Breast epithelium (tissue), 3 donors: ENCODE measurements at regions not wholly inside any gene's neighbourhood (a gene's known extent, or its start where the extent isn't known, plus 50 kb on each side); places are given as distances from the start of the nearest gene placed in this dataset.

Experiments
- POLR2A ChIP-seq: fragments of 450-650 bp; IDR thresholded peaks from one replicate; pipeline ENCODE4 v1.6.1; 2016; ENCODE audit warnings: antibody characterized with exemption, mild to moderate bottlenecking, moderate library complexity
- POLR2AphosphoS5 ChIP-seq, 3 donors: sonication (generic); formaldehyde crosslinking; IDR thresholded peaks; one replicate each; pipeline ENCODE4 v1.6.1; 2017; ENCODE audit warnings: antibody characterized with exemption in 3 of 3

DNA sequence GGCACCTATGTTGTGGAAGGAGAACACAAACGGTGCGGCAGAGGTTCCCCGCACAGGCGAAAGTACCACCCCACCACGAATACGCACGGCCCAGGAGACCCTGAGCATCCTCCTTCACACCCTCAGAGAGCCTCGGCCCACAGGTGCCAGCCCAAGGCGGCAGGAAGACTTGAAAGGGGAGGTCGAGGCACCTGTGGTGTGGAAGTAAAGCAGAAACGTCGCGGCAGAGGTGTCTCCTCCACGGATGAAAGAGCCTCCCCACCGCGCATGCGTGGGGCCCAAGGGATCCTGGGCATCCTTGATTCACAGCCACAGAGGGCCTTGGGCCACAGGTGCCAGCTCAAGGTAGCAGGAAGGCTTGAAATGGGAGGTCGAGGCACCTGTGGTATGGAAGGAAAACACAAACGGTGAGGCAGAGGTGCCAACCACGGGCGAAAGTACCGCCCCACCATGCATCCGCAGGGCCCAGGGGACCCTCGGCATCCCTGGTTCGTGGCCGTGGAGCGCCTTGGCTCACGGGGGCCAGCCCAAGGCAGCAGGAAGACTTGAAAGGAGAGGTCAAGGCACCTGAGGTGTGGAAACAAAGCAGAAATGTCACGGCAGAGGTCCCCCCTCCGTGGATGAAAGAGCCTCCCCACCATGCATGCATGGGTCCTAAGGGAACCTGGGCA lies 380.1 kb downstream of the ALG10 start:
- TF ChIP-seq POLR2AphosphoS5 (IDR thresholded peaks at IDR 0.05) (no peak), POLR2A (no peak)
